K562 (cell line): ENCODE measurements at regions not wholly inside any gene's neighbourhood (a gene's known extent, or its start where the extent isn't known, plus 50 kb on each side); places are given as distances from the start of the nearest gene placed in this dataset.

Experiments used
- ATAC-seq: fragments of 200-7000 bp; cut with Tn5 transposase; 3 replicates; pipeline ENCODE4 v1.9.1; 2020; ENCODE audit warnings: moderate library complexity
- BruUV-seq: library from RNA; stranded (reverse); fragments of 400-500 nt; replicated peaks from 2 replicates; lab custom pipeline; 2021; lab: Mats Ljungman, UMichigan
- CTCF ChIA-PET: fragments of 300-600 bp; formaldehyde crosslinking; extraction: SDS; loops from one replicate; lab custom pipeline; 2021; ENCODE audit warnings: low intra/inter-chr PET ratio; lab: Yijun Ruan, JAX
- POLR2A ChIA-PET: fragments of 300-600, 350-650 bp; sonication (Branson Sonifier 250); formaldehyde crosslinking; extraction: SDS; loops from one replicate; lab custom pipeline; 2021; ENCODE audit warnings: antibody characterized with exemption, inconsistent platforms; lab: Yijun Ruan, JAX
- DNase-seq, 4 experiments: peaks; one replicate each; pipeline versions ENCODE4 v3.0.0 to v3.0.0-alpha.2; 2011 to 2018; ENCODE audit warnings: low spot score in 3 of 4, mixed read lengths in 3 of 4; ENCODE audit errors: extremely low read depth in 1 of 4
- FAIRE-seq: peaks from 2 replicates; lab custom pipeline; 2011; peaks lifted over from hg19 to GRCh38; lab: Jason Lieb, UNC
- H2AFZ ChIP-seq: 2 replicates; pipeline ENCODE4 v1.6.0; 2011; ENCODE audit warnings: low read depth, low read length, control low read depth, inconsistent platforms
- H3K27ac ChIP-seq: fragments of 200-600 bp; 3 replicates; pipeline ENCODE4 v1.8.0; 2011; ENCODE audit warnings: low read depth, mild to moderate bottlenecking, control low read depth, inconsistent platforms, low read length, moderate library complexity, mixed read lengths; ENCODE audit errors: extremely low read depth
- H3K27me3 ChIP-seq, 2 experiments: fragments of 300-600 bp in 1 of 2; 2 replicates in 1 of 2; 3 replicates in 1 of 2; pipeline versions ENCODE4 v1.6.0 to v1.8.0; 2011; ENCODE audit warnings: inconsistent platforms in 2 of 2, low read length in 2 of 2, mild to moderate bottlenecking in 1 of 2, mixed read lengths in 1 of 2, moderate library complexity in 1 of 2; ENCODE audit not compliant: control insufficient read depth in 2 of 2, insufficient read depth in 2 of 2
- H3K36me3 ChIP-seq: fragments of 300-600 bp; 3 replicates; pipeline ENCODE4 v1.8.0; 2011; ENCODE audit warnings: mild to moderate bottlenecking, low read length, inconsistent platforms; ENCODE audit not compliant: control insufficient read depth, insufficient read depth
- H3K4me1 ChIP-seq, 2 experiments: fragments of 200-600 bp in 1 of 2; replicated peaks in 1 of 2; 2 replicates in 1 of 2; 3 replicates in 1 of 2; pipeline versions ENCODE4 v1.5.1 to v1.8.0; 2011; ENCODE audit warnings: inconsistent platforms in 2 of 2, low read length in 2 of 2, mild to moderate bottlenecking in 1 of 2, mixed read lengths in 1 of 2, moderate library complexity in 1 of 2; ENCODE audit not compliant: control insufficient read depth in 2 of 2, insufficient read depth in 2 of 2
- H3K4me2 ChIP-seq: 2 replicates; pipeline ENCODE4 v1.6.1; 2011; ENCODE audit warnings: low read length, control low read depth, inconsistent platforms, mixed read lengths; ENCODE audit not compliant: insufficient read depth
- H3K4me3 ChIP-seq: fragments of 200-600 bp; sonication (generic), shearing (Covaris generic); 2 replicates; pipeline ENCODE4 v1.5.1; 2016; ENCODE audit warnings: control low read depth, inconsistent platforms
- H3K79me2 ChIP-seq: fragments of 200-600 bp; 3 replicates; pipeline ENCODE4 v1.8.0; 2011; ENCODE audit warnings: low read length, inconsistent platforms; ENCODE audit not compliant: control insufficient read depth, insufficient read depth
- H3K9ac ChIP-seq, 2 experiments: 2 replicates each; pipeline versions ENCODE4 v1.6.0 to v1.6.1; 2011; ENCODE audit warnings: low read depth in 2 of 2, low read length in 2 of 2, control low read depth in 1 of 2, inconsistent platforms in 1 of 2, mild to moderate bottlenecking in 1 of 2, mixed read lengths in 1 of 2; ENCODE audit not compliant: insufficient read depth in 1 of 2
- H3K9me1 ChIP-seq: one replicate; pipeline ENCODE4 v1.6.0; 2011; ENCODE audit warnings: inconsistent platforms, mild to moderate bottlenecking, low read length, moderate library complexity; ENCODE audit not compliant: control insufficient read depth, insufficient read depth
- H3K9me3 ChIP-seq: replicated peaks from 2 replicates; pipeline ENCODE4 v1.5.1; 2011; ENCODE audit warnings: low read depth, low read length, inconsistent platforms; ENCODE audit not compliant: control insufficient read depth, insufficient read depth
- H4K20me1 ChIP-seq: replicated peaks from 2 replicates; pipeline ENCODE4 v1.6.1; 2011; ENCODE audit warnings: low read length, inconsistent platforms, mixed read lengths; ENCODE audit not compliant: control insufficient read depth, insufficient read depth
- ARNT ChIP-seq, 2 experiments: fragments of 450-650 bp; IDR thresholded peaks; 2 replicates each; pipeline ENCODE4 v1.6.1; 2016; ENCODE audit warnings: mild to moderate bottlenecking in 1 of 2
- CBFA2T3 ChIP-seq: fragments of 450-650 bp; IDR thresholded peaks from 2 replicates; pipeline ENCODE4 v1.6.1; 2017
- GTF2E2 ChIP-seq: fragments of 200-800 bp; sonication (Bioruptor generic); IDR thresholded peaks from 2 replicates; pipeline ENCODE4 v1.6.1; 2016; ENCODE audit warnings: missing genetic modification characterization, missing compliant biosample characterization
- IRF2 ChIP-seq: sonication (generic); formaldehyde crosslinking; IDR thresholded peaks from 2 replicates; pipeline ENCODE4 v1.8.1; 2022; ENCODE audit warnings: mild to moderate bottlenecking, missing genetic modification reagents
- PHF21A ChIP-seq: fragments of 450-650 bp; IDR thresholded peaks from 2 replicates; pipeline ENCODE4 v1.6.1; 2017; ENCODE audit warnings: low read depth, borderline replicate concordance
- TCF3 ChIP-seq: sonication (generic); formaldehyde crosslinking; IDR thresholded peaks from 2 replicates; pipeline ENCODE4 v1.4.0; 2020; ENCODE audit warnings: mild to moderate bottlenecking, missing genetic modification reagents
- TEAD1 ChIP-seq, 2 experiments: fragments of 450-650 bp in 1 of 2; sonication (generic) in 1 of 2; formaldehyde crosslinking; IDR thresholded peaks; 2 replicates each; pipeline versions ENCODE4 v1.4.0 to v1.8.0; 2020 to 2022; ENCODE audit warnings: mild to moderate bottlenecking in 2 of 2, missing genetic modification reagents in 1 of 2
- THRAP3 ChIP-seq: fragments of 450-650 bp; IDR thresholded peaks from 2 replicates; pipeline ENCODE4 v1.6.1; 2016; ENCODE audit warnings: mild to moderate bottlenecking, inconsistent platforms, borderline replicate concordance
- YY1 ChIP-seq, 3 experiments: IDR thresholded peaks; 2 replicates each; pipeline ENCODE4 v1.6.1; 2011; ENCODE audit warnings: low read length in 2 of 3, mild to moderate bottlenecking in 2 of 3, moderate library complexity in 2 of 3, borderline replicate concordance in 1 of 3, control low read depth in 1 of 3, low read depth in 1 of 3; ENCODE audit not compliant: insufficient read depth in 3 of 3, insufficient replicate concordance in 2 of 3, control insufficient read depth in 1 of 3, insufficient read length in 1 of 3; ENCODE audit errors: extremely low read depth in 1 of 3
- ZNF764 ChIP-seq: fragments of 250-450 bp; sonication (Bioruptor Pico); IDR thresholded peaks from 2 replicates; pipeline ENCODE4 v1.4.0; 2020; ENCODE audit warnings: low read depth, mild to moderate bottlenecking, moderate library complexity
- ZNF785 ChIP-seq: fragments of 250-450 bp; sonication (Bioruptor Pico); IDR thresholded peaks from 2 replicates; pipeline ENCODE4 v1.4.0; 2020; ENCODE audit warnings: mild to moderate bottlenecking
- WGBS: fragments of 100-300 bp; shearing (Covaris generic); methylation state at CpG from one replicate; pipeline ENCODE4 v1.1.6; 2016; ENCODE audit warnings: low coverage, mixed read lengths; ENCODE audit not compliant: insufficient coverage; ENCODE audit errors: missing lambda C conversion rate; 5-methylcytosine and 5-hydroxymethylcytosine counted together
- in situ Hi-C: fragments of 300-500 bp; cut with MboI; formaldehyde crosslinking; loops from 4 replicates; pipeline ENCODE4 v1.15.0; 2018; ENCODE audit warnings: inconsistent platforms, mixed read lengths
- intact Hi-C: fragments of 100-400 bp; cut with micrococcal nuclease; formaldehyde crosslinking; loops from 2 replicates; pipeline ENCODE4 v1.14.2; 2022
- TF ChIP-seq, protein P1 (sequence below): sonication (generic); formaldehyde crosslinking; IDR thresholded peaks from 2 replicates; pipeline ENCODE4 v1.8.1; 2023; ENCODE audit warnings: mild to moderate bottlenecking, missing genetic modification reagents
- TF ChIP-seq, protein P2 (sequence below): fragments of 450-650 bp; IDR thresholded peaks from 2 replicates; pipeline ENCODE4 v1.6.1; 2017; ENCODE audit warnings: mild to moderate bottlenecking, moderate library complexity
- TF ChIP-seq, protein P3 (sequence below): sonication (generic); formaldehyde crosslinking; IDR thresholded peaks from 2 replicates; pipeline ENCODE4 v1.8.0; 2023; ENCODE audit warnings: mild to moderate bottlenecking, missing genetic modification reagents
- TF ChIP-seq, protein P4 (sequence below): fragments of 450-650 bp; conservative IDR thresholded peaks from 2 replicates; pipeline ENCODE4 v1.6.1; 2016; ENCODE audit warnings: missing genetic modification characterization, low read depth, mild to moderate bottlenecking, missing compliant biosample characterization, moderate library complexity

DNA sequence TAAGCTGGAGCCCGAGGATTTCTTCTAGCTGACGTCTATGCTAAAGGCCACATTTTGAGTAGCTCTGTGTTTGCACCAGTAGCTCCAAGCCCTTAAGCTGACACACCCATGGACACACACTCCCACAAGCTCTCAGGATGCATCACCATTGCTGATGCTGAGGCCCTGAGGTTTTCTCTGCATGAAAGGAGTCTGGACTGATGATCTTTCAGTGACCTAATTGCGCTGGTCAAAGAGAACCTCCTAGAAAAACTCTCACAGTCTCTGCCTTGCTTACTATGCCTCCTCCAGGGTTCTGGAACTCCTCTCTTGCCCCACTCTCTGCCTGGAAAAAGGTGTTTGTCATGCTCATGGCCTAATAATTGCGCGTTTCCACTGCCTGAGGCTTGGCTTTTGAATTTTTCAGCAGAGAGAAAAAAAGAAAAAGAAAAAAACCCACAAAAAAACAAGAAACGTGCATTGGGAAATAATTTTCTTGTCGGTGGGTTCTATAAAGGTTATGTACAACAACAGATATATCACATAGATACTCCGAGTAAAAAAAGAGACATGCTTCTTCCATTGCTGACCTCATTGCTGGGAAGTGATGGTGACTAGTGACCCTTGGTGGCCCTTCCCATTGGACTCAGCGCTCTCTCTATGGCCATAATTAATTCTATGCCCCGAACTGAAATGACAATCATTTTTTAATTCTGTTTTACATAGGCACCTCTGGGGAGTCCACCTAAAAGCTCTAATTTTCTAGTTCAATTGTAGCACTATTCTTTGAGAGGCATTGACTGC lies 297.0 kb downstream of the TDRD15 start:
- H3K9me1 ChIP-seq, result no peaks in the 10 kb centered on the region
- BruUV-seq, result no TSS peak
- under 1% methylated on average over 10 of the region's 10 CpGs for WGBS
- ATAC-seq, result no peak
- H3K9ac ChIP-seq, result no peak overlapping the region
- no peak overlapping the region for H3K27ac ChIP-seq
- no peak overlapping the region for H3K4me3 ChIP-seq
- no peaks in the 10 kb centered on the region for H3K27me3 ChIP-seq
- H3K9me3 ChIP-seq, result no peaks in the 10 kb centered on the region
- H3K79me2 ChIP-seq, result no peaks in the 10 kb centered on the region
- no peaks in the 10 kb centered on the region for H3K36me3 ChIP-seq
- no peaks in the 10 kb centered on the region for H3K4me1 ChIP-seq
- no peak overlapping the region for H2AFZ ChIP-seq
- ChIA-PET POLR2A (interaction anchor here (0.6 kb wide), 1 partner anchor 79 kb away, joined by 3 read pairs; no protein-coding TSS in a partner anchor), CTCF (no interaction called here)
- no peak overlapping the region for H3K4me2 ChIP-seq
- no peak for DNase-seq
- in situ Hi-C loops, result no loop called here
- FAIRE-seq, result no peak
- H4K20me1 ChIP-seq, result no peaks in the 10 kb centered on the region
- intact Hi-C loops, result no loop called here
- TF ChIP-seq, protein P1, sequence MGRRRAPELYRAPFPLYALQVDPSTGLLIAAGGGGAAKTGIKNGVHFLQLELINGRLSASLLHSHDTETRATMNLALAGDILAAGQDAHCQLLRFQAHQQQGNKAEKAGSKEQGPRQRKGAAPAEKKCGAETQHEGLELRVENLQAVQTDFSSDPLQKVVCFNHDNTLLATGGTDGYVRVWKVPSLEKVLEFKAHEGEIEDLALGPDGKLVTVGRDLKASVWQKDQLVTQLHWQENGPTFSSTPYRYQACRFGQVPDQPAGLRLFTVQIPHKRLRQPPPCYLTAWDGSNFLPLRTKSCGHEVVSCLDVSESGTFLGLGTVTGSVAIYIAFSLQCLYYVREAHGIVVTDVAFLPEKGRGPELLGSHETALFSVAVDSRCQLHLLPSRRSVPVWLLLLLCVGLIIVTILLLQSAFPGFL (CRISPR knock-in tag), result no peak
- TF ChIP-seq PHF21A, result no peak
- no peak for TF ChIP-seq ZNF785
- TF ChIP-seq, protein P2, sequence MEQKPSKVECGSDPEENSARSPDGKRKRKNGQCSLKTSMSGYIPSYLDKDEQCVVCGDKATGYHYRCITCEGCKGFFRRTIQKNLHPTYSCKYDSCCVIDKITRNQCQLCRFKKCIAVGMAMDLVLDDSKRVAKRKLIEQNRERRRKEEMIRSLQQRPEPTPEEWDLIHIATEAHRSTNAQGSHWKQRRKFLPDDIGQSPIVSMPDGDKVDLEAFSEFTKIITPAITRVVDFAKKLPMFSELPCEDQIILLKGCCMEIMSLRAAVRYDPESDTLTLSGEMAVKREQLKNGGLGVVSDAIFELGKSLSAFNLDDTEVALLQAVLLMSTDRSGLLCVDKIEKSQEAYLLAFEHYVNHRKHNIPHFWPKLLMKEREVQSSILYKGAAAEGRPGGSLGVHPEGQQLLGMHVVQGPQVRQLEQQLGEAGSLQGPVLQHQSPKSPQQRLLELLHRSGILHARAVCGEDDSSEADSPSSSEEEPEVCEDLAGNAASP, result no peak
- no peak for TF ChIP-seq ZNF764 (CRISPR knock-in tag)
- TF ChIP-seq, protein P3, sequence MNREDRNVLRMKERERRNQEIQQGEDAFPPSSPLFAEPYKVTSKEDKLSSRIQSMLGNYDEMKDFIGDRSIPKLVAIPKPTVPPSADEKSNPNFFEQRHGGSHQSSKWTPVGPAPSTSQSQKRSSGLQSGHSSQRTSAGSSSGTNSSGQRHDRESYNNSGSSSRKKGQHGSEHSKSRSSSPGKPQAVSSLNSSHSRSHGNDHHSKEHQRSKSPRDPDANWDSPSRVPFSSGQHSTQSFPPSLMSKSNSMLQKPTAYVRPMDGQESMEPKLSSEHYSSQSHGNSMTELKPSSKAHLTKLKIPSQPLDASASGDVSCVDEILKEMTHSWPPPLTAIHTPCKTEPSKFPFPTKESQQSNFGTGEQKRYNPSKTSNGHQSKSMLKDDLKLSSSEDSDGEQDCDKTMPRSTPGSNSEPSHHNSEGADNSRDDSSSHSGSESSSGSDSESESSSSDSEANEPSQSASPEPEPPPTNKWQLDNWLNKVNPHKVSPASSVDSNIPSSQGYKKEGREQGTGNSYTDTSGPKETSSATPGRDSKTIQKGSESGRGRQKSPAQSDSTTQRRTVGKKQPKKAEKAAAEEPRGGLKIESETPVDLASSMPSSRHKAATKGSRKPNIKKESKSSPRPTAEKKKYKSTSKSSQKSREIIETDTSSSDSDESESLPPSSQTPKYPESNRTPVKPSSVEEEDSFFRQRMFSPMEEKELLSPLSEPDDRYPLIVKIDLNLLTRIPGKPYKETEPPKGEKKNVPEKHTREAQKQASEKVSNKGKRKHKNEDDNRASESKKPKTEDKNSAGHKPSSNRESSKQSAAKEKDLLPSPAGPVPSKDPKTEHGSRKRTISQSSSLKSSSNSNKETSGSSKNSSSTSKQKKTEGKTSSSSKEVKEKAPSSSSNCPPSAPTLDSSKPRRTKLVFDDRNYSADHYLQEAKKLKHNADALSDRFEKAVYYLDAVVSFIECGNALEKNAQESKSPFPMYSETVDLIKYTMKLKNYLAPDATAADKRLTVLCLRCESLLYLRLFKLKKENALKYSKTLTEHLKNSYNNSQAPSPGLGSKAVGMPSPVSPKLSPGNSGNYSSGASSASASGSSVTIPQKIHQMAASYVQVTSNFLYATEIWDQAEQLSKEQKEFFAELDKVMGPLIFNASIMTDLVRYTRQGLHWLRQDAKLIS, result no peak
- no peak for TF ChIP-seq IRF2 (CRISPR knock-in tag)
- no peak for TF ChIP-seq ARNT (IDR thresholded peaks at IDR 0.05)
- no peak for TF ChIP-seq TCF3
- TF ChIP-seq CBFA2T3, result no peak
- TF ChIP-seq, protein P4, sequence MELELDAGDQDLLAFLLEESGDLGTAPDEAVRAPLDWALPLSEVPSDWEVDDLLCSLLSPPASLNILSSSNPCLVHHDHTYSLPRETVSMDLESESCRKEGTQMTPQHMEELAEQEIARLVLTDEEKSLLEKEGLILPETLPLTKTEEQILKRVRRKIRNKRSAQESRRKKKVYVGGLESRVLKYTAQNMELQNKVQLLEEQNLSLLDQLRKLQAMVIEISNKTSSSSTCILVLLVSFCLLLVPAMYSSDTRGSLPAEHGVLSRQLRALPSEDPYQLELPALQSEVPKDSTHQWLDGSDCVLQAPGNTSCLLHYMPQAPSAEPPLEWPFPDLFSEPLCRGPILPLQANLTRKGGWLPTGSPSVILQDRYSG (tag), result no peak
- TF ChIP-seq THRAP3, result no peak
- TF ChIP-seq YY1 (IDR thresholded peaks at IDR 0.05; ENCODE audit: borderline replicate concordance in 1 of 3, control insufficient read depth in 1 of 3, extremely low read depth in 1 of 3, insufficient read depth in 3 of 3, insufficient read length in 1 of 3, insufficient replicate concordance in 2 of 3, low read depth in 1 of 3, low read length in 2 of 3), result no peak
- TF ChIP-seq TEAD1 (CRISPR knock-in tag; IDR thresholded peaks at IDR 0.05), result no peak
- TF ChIP-seq GTF2E2, result no peak
